ENCODE measurements at regions not wholly inside any gene's neighbourhood (a gene's known extent, or its start where the extent isn't known, plus 50 kb on each side); places are given as distances from the start of the nearest gene placed in this dataset.
"Not testable (repeated sequence)": the region's sequence is repeated elsewhere in the genome, so short reads cannot be mapped to it uniquely, and the experiment has no call there.

DNA sequence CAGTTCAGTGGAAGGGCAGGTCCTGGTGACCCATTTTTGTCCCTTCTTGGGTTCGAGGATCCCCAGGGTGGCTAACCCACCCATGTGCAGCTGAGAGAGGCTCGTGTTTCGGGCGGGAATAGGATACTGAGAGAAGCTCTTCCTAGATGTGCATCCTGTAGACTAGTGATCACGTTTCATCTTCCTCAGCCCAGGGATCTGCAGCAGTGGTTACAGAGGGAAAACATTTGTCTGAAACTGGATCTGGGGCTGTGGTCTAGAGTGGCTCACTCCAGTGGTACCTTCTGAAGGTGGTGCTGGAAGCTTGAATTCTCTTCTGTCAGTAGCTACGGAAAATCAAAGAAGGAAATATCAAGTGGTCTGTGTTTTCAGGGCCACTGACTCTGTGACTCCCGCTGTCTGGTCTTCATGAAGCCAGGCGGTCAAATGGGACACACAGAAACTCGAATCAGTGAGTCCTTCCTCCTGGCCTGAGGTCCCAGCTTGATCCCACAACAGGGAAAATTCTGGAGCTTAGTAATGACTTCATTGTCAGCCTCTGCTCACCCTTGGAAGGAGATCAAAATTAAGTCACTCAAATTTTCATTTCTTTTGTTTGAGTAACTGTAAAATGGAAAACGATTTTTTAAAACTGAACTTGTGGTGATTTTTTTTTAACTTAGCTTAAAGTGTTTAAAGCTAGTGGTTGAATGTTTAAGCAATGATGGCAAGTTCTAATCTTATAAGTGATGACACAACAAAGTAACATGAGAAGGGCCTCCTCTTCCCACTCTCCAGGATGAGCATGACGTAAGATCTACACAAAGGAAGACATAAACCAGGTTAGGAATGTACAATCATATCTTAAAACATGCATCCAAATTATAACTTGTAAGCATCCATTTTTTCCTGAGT lies 469.3 kb upstream of the KLF6 start:
- no peak for DNase-seq (ENCODE audit: low read depth in 4 of 4, low spot score in 2 of 4)

DNA sequence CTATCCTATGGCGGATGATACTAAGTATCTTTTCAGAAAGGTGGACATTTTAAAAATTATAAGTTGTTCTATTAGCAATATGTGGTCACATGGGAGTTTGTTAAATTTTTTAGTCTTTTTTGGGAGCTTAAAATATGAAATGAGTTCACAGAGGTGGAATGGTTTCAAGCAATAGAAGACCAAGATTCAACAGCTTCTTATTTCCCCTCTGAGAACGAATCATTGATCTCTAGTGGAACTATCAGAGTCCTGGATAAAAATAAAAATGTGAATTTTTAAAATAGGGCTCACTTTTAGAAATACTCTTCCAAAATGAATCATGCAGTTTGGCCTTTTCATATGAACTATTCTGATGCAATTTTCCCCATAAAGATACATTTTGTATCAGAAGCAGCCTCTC lies 467.7 kb upstream of the KLF6 start:
- DNase-seq (ENCODE audit: low read depth in 4 of 4, low spot score in 2 of 4): no peak

DNA sequence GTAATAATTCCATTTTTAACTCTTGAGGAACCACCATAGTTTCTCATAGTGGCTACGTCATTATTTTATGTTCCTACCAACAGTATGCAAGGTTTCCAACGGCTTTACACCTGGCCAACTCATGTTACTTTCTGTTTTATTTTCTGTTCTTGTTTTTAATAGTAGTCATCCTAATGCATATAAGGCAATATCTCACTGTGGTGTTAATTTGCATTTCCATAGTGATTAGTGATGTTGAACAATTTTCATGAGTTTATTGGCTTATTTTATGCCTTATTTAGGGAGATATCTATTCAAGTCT lies 465.5 kb upstream of the KLF6 start:
- DNase-seq (ENCODE audit: low read depth in 4 of 4, low spot score in 2 of 4): no peak

DNA sequence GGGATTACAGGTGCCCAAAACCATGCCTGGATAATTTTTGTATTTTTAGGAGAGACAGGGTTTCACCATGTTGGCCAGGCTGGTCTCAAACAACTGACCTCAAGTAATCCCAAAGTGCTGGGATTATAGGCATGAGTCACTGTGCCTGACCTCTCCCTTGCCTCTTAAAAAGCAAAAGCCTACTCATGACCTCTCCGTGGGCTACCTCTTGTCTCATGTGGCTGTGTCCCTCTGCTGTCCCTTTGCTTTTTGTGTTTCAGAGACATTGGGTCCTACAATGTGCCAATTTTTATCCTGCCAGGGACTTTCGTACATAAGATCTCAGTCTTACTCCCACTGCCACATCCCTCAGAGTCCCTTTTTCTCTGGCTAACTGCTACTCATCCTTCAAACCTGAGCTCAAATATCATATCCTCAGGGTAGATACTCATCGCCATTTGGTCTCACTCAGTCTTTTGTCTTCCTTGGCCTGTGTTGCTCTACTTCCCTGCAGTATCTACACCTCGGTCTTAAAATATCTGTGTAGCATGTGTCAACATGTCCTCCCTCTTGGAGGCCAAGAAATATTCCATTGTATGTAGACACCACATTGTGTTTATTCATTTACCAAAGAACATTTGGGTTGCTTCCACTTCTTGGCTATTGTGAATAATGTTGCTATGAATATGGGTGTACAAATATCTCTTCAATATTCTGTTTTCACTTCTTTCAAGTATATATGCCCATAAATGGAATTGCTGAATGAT lies 465.0 kb upstream of the KLF6 start:
- no peak for DNase-seq (ENCODE audit: low read depth in 4 of 4, low spot score in 2 of 4)

DNA sequence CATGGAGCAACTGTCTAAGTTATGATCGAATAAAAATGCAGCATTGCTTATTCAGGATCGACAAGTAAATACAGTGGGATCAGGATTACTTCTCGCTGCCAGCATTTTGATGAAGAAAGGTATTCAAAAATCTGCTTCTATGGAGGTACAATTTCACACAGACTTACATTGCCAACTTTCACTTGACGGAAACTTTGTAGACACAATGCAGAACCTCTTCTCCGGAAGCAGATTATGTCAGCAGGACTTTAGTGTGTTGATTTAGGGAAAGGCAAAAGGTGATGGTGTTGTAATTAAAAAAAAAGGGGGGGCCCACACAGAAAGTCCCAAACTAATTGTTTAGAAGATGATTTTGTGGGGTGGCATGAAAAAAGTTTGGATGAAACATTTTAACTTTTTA lies 462.4 kb upstream of the KLF6 start:
- no peak for DNase-seq (ENCODE audit: low read depth in 4 of 4, low spot score in 2 of 4)

DNA sequence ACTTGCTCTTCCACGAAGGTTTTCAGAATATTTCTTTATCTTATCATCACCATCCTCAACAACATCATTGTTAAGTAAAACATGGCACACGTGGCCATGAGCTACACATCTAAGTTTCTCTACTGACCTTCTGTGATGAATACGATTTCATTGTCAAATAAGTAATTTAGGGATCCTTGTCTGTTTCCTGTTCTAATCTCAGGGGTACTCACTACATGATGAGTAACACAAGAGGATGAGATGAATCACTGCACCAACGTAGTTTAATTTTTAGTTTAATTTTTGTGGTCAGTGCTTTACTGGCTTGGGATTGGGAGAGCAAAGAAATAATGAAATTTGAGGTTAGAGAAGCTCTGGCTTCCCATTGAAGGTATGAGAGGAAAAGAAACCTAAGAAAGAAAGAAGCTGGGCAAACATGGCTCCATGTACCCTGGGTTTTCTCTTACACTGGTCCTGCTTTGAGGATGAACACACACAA lies 461.9 kb upstream of the KLF6 start:
- DNase-seq (ENCODE audit: low read depth in 4 of 4, low spot score in 2 of 4): no peak

DNA sequence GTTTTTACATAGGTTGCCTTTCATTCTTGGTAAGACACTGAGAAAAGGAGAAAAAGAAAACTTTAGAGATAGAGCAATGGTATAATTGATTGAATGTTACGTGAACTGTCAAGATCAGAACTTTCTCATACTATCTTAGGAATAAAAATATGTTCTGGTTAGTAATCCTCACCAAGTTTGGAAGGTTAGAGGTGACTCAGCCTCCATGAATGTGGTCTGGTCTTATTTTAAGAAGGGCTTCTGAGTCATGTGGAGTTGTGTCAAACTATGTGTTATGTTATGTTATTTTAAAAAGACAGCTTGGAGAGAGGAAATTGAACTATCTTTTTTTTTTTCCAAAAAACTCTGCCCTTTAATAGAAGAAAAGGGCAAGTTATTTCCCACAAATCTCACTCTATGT lies 458.6 kb upstream of the KLF6 start:
- no peak for DNase-seq (ENCODE audit: low read depth in 4 of 4, low spot score in 2 of 4)

DNA sequence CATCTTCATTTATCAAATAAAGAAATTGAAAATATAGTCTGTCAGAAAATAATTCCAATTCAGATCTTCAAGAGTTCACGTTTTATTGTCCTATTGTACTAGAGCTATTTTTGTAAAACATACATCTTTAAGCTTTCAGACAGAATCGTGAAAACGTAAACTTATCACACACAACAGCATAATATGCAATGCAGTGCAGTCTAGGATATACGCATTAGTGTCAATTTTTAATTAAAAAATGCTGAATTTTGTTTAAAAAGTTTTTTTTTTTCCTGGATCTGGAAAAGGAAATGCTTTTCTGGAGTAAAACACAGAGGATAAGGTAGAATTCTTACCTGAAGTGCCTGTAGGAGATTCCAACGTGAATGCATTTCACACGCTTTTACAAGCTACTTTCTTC lies 458.2 kb upstream of the KLF6 start:
- no peak for DNase-seq (ENCODE audit: low read depth in 4 of 4, low spot score in 2 of 4)

DNA sequence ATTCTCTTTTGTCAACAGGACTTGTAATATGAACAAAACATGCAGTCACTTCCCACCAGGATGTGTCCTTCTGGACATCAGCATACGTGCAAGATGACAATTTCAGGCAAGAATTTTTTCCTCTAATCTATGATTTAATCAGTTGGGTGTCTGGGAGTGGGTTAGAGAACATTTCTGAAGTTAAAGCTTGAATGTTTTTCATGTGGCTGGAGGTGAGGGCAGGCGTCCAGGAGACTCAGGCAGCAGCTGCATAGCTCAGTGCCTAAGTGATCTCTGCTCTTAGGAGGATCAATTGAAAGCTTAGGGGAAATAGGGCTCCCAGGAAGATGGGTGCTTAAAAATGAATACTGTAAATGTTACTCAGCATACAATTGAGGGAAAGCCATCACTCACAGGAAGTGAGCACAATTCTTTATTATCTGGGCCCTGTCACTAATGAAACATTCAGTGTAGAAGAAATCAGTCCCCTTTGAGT lies 457.6 kb upstream of the KLF6 start:
- no peak for DNase-seq (ENCODE audit: low read depth in 4 of 4, low spot score in 2 of 4)

DNA sequence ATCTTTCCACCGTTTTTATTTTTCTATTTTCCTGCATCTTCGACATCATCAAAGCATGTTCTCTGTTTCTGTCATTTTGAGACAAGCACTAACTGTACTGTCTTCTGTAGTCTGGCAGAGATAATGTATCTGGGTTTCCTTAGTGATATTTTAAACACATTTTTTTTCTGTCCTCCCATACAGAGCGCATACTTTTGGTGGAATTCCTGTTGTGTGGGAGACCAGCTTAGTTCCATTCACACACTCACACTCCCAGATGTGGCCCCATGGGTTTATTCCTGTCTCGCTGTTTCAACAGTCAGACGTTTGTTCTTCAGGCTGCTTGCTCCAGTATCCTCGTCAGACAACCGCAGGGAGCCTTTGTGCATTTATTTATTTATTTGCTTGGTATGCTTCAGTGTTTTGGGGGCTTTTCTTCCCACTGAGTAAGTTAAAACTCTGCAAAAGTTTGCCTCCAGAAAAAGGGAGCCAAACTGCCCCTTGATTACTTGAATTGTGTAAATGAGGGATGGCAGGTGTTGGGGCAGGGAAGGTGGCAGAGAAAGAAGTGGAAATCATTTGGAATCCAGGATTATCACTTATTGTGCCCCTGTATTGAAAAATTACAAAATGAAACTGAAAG lies 456.8 kb upstream of the KLF6 start:
- DNase-seq (ENCODE audit: low read depth in 4 of 4, low spot score in 2 of 4): peak; percentile 27 to 38 (median 37)

DNA sequence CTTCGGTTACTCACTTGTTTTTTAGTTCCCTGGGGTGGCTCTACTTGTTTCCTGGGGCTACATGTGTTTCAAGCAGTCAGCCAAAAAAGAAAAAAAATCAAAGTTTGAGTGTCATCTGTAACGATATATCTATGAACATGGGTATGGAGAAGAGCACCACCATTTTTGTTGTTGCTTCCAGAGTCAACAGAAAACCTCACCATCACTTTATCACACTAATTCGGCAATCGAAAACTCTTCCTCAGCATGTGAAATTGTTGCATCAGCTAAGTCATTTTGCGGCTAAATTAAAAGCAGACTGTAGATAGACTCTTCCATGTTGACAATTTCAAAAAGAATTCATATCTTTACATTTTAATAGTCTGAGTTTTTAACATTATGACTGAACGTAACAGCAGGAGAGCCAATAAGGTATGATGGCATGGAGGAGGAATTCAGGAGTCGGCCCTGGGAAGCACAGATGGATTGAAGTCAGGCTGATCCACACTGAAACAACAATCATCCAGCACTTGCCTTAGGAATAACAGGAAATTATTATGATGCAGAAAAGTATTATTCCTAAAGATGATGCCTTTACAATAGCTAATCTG lies 455.7 kb upstream of the KLF6 start:
- no peak for DNase-seq (ENCODE audit: low read depth in 4 of 4, low spot score in 2 of 4)

DNA sequence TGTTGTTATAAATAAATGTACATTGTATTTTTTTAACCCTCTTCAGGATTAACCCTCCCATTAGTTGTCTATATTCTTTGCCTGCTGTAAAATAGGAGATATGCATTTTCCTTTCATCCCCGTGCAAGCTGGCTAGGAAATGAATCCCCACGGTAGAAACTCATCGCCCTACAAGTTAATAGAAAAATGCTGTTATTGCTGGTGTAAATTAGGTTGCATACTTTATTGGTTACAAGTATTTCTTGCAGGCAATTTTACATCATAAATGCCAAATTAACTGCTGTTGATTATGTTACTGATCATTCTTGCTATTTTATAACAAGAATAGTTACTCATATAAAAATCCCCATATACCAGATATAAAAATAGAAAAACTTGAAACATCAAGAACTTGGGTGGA lies 454.2 kb upstream of the KLF6 start:
- no peak for DNase-seq (ENCODE audit: low read depth in 4 of 4, low spot score in 2 of 4)

DNA sequence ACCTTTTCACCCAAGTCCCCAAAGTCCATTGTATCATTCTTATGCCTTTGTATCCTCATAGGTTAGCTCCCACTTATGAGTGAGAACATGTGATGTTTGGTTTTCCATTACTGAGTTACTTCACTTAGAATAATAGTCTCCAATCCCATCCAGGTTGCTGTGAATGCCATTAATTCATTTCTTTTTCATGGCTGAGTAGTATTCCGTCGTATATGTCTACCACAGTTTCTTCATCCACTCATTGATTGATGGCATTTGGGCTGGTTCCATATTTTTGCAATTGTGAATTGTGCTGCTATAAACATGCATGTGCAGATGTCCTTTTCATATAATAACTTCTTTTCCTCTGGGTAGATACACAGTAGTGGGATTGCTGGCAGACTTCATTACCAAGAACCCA lies 451.9 kb upstream of the KLF6 start:
- DNase-seq (ENCODE audit: low read depth in 4 of 4, low spot score in 2 of 4): not testable (repeated sequence)

DNA sequence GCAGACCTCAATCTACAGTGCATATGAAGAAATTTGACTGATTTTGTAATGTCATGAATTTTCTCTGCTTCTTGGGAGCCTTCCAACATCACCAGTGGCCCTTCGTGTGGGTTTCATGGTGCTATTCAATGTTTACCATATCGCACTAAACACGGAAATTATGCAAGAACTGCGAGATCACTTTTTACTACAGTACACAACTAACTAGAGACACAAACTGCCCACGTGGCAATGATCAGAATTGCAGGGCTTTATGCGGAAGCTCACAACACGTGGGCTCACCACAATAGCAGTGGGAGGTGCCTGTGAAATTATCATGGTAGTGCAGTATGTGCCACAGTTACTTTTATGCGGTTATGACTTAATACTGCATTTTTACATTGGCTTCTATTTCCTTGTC lies 449.7 kb upstream of the KLF6 start:
- DNase-seq (ENCODE audit: low read depth in 4 of 4, low spot score in 2 of 4): no peak

DNA sequence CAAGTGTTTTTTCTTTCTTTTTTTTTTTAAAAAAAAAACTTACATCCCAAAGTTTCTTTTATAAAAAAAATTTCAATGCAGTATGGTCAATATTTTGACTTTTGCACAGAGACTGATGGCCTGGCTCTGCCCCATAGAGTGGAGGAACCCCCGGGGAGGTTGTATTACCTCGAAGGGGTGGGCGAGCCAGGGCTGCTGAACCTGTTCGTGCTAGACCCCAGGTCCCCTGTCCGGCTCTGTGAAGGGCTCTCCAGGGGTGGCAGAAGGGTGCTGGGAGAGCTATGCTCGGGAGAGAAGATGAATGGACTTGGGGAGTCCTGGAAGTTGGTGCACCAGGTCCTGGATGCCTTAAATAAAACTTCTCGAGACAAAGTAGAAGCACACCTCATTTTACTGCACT lies 446.4 kb upstream of the KLF6 start:
- no peak for DNase-seq (ENCODE audit: low read depth in 4 of 4, low spot score in 2 of 4)

DNA sequence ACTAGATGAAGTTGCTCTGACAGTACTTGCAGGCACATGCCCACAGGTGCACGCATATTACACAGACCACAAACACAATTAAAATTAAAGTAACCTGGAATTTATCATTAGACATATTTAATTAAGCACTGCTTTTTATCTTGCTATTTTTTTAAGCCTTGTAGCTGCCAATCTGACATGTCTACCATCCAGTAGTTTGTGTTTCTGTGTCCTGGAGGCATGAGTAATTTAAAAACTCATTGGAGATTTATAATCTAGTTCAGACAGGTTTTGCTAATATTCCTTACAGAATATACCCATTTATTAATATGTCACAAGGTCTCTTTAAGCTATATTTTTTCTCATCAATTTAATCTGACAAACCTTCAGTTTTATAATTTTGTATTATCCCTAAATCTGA lies 445.0 kb upstream of the KLF6 start:
- no peak for DNase-seq (ENCODE audit: low read depth in 4 of 4, low spot score in 2 of 4)

DNA sequence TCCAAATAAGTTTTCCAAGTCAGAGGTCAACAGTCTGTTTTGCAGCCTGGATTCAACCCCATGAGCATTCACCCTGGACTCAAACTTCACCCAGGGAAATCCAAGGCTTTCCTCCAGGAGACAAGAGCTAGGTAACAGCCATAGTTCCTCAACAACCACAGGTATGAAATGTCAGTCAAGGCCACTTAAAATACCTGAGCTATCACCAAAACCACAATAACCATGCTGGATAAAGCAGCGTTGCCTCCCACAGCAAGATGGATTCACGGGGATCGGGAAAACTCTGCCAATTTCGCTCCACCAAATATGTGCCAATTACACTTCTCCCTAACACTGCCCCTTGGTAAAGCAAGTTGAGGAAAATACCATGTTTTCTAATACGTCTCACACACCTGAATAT lies 444.1 kb upstream of the KLF6 start:
- DNase-seq (ENCODE audit: low read depth in 4 of 4, low spot score in 2 of 4): no peak

DNA sequence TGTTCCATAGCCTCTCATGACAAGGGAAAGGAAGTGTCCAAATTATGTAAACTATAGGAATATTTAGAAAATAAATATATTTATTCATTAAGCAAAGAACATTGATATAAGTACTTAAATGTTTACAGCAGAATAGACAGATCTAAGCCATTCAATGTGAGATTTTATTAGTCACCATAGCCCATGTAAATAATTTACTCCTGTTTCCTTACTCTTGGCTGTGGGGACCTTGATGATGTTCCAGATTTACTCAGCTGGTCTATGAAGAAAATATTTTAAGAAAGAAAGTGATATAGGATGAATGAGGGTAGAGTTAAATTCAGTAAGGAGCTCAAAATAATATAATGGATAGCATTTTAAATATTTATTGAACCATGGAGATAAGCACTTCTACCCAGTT lies 442.6 kb upstream of the KLF6 start:
- DNase-seq (ENCODE audit: low read depth in 4 of 4, low spot score in 2 of 4): no peak

DNA sequence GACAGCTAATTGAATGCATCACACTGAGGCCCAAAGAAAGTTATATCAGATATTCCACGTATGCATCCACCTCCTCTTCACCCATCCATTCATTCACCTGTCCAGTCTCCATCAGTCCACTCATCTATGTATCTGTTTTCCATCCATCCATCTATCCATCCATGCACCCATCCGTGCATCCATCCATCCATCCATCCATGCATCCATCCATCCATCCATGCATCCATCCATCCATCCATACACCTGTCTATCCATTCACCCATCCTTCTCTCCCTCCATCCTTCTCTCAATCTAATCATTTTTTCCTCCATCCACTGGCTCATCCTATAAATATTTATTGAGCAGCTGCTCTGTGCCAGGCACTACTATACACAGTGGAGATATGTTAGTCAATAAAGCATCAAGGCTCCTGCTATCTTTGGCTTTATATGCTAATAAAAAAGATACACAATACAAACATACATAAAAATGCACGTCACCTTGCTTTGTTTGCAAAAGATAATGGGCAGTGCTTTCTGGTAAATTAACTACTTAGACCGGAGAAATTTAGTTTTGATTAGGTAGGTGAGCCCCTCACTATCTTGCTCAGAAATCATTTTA lies 442.0 kb upstream of the KLF6 start:
- DNase-seq (ENCODE audit: low read depth in 4 of 4, low spot score in 2 of 4): no peak

DNA sequence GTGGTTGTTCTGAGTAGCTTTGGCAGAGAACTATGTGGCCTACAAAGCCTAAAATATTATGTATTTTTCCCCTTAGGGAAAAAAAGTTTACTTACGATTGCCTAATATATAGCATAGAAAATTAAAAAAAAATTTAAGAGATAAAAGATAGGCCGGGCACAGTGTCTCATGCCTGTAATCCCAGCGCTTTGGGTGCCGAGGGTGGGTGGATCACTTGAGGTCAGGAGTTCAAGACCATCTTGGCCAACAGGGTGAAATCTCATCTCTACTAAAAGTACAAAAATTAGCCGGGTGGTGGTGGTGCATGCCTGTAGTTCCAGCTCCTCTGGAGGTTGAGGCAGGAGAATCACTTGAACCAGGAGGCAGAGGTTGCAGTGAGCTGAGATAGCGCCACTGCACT lies 439.2 kb upstream of the KLF6 start:
- DNase-seq (ENCODE audit: low read depth in 4 of 4, low spot score in 2 of 4): no peak

DNA sequence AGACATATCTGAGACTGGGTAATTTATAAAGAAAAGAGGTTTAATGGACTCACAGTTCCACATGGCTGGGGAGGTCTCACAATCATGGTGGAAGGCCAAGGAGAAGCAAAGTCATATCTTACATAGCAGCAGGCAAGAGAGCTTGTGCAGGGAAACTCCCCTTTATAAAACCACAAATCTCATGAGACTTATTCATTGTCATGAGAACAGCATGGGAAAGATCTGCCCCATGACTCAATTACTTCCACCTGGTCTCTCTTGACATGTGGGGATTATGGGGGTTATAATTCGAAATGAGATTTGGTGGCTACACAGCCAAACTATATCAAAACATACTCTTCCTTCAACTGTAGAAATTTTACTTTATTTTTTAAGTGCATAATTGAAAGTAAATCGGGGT lies 436.3 kb upstream of the KLF6 start:
- DNase-seq (ENCODE audit: low read depth in 4 of 4, low spot score in 2 of 4): not testable (repeated sequence)
